Stomach (tissue), 8 donors: ENCODE measurements at regions not wholly inside any gene's neighbourhood (a gene's known extent, or its start where the extent isn't known, plus 50 kb on each side); places are given as distances from the start of the nearest gene placed in this dataset.

ENCODE experiments used
- DNase-seq, 2 donors: peaks; one replicate each; pipeline versions ENCODE4 v3.0.0 to v3.0.0-alpha.2; 2013 to 2019
- H3K27ac ChIP-seq, 5 donors: fragments of 200-600 bp in 4 of 5; sonication (generic) in 4 of 5; one replicate each; pipeline ENCODE4 v1.5.1; 2013 to 2019; ENCODE audit warnings: mild to moderate bottlenecking in 1 of 5, moderate library complexity in 1 of 5
- H3K27me3 ChIP-seq, 3 donors: fragments of 200-600 bp; sonication (generic); one replicate each; pipeline ENCODE4 v1.5.1; 2017 to 2019; ENCODE audit warnings: mixed run types in 1 of 3
- H3K36me3 ChIP-seq, 4 donors: fragments of 200-600 bp; sonication (generic); 1 replicate in 3 of 4; 2 replicates in 1 of 4; pipeline ENCODE4 v1.5.1; 2016 to 2019
- H3K4me1 ChIP-seq, 4 donors: fragments of 200-600 bp; sonication (generic); one replicate each; pipeline ENCODE4 v1.5.1; 2016 to 2019
- H3K4me3 ChIP-seq, 4 donors: fragments of 200-600 bp; sonication (generic) in 3 of 4; one replicate each; pipeline ENCODE4 v1.5.1; 2016 to 2019; ENCODE audit warnings: mild to moderate bottlenecking in 1 of 4
- H3K9me3 ChIP-seq, 4 donors: fragments of 200-600 bp; sonication (generic); one replicate each; pipeline ENCODE4 v1.5.1; 2016 to 2019
- CTCF ChIP-seq, 7 experiments: fragments of 450-650 bp in 4 of 7; fragments of 200-600 bp in 3 of 7; sonication (generic) in 3 of 7; IDR thresholded peaks; one replicate each; pipeline ENCODE4 v1.5.1; 2016 to 2019; ENCODE audit warnings: antibody characterized with exemption in 7 of 7, control low read depth in 2 of 7, mild to moderate bottlenecking in 1 of 7
- EP300 ChIP-seq: sonication (generic); formaldehyde crosslinking; IDR thresholded peaks from one replicate; pipeline ENCODE4 v1.6.1; 2017; ENCODE audit warnings: antibody characterized with exemption
- POLR2A ChIP-seq, 4 donors: fragments of 450-650 bp; IDR thresholded peaks; one replicate each; pipeline ENCODE4 v1.6.1; 2016; ENCODE audit warnings: antibody characterized with exemption in 4 of 4, control low read depth in 2 of 4, mild to moderate bottlenecking in 1 of 4, moderate library complexity in 1 of 4
- POLR2AphosphoS5 ChIP-seq, 3 donors: sonication (generic); formaldehyde crosslinking; IDR thresholded peaks; one replicate each; pipeline ENCODE4 v1.6.1; 2016; ENCODE audit warnings: antibody characterized with exemption in 3 of 3
- WGBS, 5 donors: extraction: QIAGEN DNeasy Blood & Tissue Kit in 3 of 5; methylation state at CpG; one replicate each; pipeline versions ENCODE4 v1.1.5 to v1.1.7; 2013 to 2018; 5-methylcytosine and 5-hydroxymethylcytosine counted together
- intact Hi-C: fragments of 100-400 bp; cut with DNase I; formaldehyde crosslinking; loops from one replicate; pipeline ENCODE4 v1.15.1; 2023; ENCODE audit warnings: low total_unique reads
- small RNA-seq, 4 donors: library from RNA; depleted of rRNA; stranded (forward); fragments of <200 nt; gene quantifications; one replicate each; pipeline ENCODE3, GENCODE V24; 2016
- donor health status: healthy with polysubstance abuse.
- donor health status: Bipolar disorder and iron deficiency.
- donor health status: healthy.

- WGBS, 5 donors, result 22 to 33% (median 30%) methylated on average over 39 to 41 of the region's 41 CpGs
- peaks cover 0 to 2% (median under 1%) of the 10 kb centered on the region in 4 donors for H3K9me3 ChIP-seq
- H3K27me3 ChIP-seq, result peaks cover 0 to 31% (median 0%) of the 10 kb centered on the region in 3 donors
- no peak overlapping the region for H3K27ac ChIP-seq
- H3K36me3 ChIP-seq, result no peaks in the 10 kb centered on the region
- H3K4me3 ChIP-seq, result no peak overlapping the region
- H3K4me1 ChIP-seq, result peaks cover 0 to 10% (median 9%) of the 10 kb centered on the region in 4 donors
- no peak for DNase-seq
- TF ChIP-seq POLR2A (IDR thresholded peaks at IDR 0.05) (no peak), POLR2AphosphoS5 (IDR thresholded peaks at IDR 0.05) (no peak), CTCF (IDR thresholded peaks at IDR 0.05) (no peak), EP300 (no peak)
- intact Hi-C loops, result no loop called here
Observed at GRCh38 chr10:43026039-43026973, 50.6 kb upstream of the RET start.

Small RNA genes in the stretch of these regions (small RNA-seq; reads per million reads assigned to genes)
- gene MIR5100, result 0.60 to 1.4 (median 1.0) reads per million in 4 donors
